Ammon's horn (tissue), 1 donor: ENCODE measurements at regions not wholly inside any gene's neighbourhood (a gene's known extent, or its start where the extent isn't known, plus 50 kb on each side); places are given as distances from the start of the nearest gene placed in this dataset.

Source experiments
- DNase-seq: peaks from one replicate; pipeline ENCODE4 v3.0.0-alpha.2; 2016; ENCODE audit warnings: low spot score

DNA sequence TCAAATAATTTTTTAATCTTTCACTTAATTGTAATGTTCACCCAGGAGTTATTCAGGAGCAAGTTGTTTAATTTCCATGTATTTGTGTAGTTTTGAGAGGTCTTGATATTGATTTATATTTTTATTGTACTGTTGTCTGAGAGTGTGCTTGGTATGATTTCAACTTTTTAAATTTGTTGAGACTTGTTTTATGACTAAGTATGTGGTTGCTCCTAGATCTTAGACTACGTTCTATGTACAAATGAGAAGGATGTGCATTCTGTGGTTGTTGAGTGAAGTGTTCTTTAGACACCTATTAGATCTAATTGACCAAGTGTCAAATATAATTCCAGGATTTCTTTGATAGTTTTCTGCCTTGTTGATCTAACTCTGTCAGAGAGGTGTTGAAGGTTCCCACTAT lies 353.3 kb upstream of the GNPDA2 start:
- DNase-seq: no peak

DNA sequence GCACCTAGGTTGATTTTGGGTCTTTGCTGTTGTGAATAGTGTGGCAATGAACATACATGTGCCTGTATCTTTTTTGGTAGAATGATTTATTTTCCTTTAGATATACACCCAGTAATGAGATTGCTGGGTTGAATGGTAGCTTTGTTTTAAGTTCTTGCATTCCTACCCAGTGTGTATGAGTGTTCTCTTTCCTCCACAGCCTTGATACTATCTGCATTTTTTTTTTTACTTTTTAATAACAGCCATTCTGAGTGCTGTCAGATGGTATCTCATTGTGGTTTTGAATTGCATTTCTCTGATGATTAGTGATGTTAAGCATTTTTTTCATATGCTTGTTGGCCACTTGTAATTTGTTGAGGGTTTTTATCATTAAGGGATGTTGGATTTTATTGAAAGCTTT lies 351.8 kb upstream of the GNPDA2 start:
- no peak for DNase-seq

GRCh38 chr4:45072981-45073380 lies 346.6 kb upstream of the GNPDA2 start:
- DNase-seq: no peak

GRCh38 chr4:45064741-45065140 lies 338.4 kb upstream of the GNPDA2 start:
- no peak for DNase-seq

DNA sequence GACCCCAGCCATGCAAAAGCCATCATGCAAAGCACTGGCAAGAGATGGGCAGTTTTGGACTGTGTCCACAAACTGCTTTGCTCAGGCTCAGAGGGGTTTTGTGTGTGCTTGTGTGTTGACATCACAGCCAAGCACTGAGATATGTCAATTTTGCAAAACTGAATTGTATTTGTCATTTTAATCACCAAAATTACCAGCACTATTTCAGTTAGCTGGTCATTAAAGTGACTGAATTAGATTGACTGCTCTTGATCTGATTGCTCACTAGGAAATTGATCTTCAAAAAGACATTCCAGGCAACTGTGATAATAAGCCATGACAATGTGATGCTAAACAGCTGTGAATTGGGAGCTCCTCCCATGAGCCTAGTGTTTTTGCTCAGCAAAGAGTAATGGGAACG lies 337.3 kb upstream of the GNPDA2 start:
- DNase-seq: no peak

- DNase-seq: peak; percentile 16
Observed at GRCh38 chr4:45062935-45063545, 336.7 kb upstream of the GNPDA2 start.

GRCh38 chr4:45043911-45044310 lies 317.6 kb upstream of the GNPDA2 start:
- DNase-seq: no peak

GRCh38 chr4:45036677-45037076 lies 310.3 kb upstream of the GNPDA2 start:
- no peak for DNase-seq

GRCh38 chr4:45033676-45034419 lies 307.5 kb upstream of the GNPDA2 start:
- no peak for DNase-seq

- no peak for DNase-seq
Observed at GRCh38 chr4:45030059-45030458, 303.7 kb upstream of the GNPDA2 start.

- DNase-seq: no peak
Observed at GRCh38 chr4:45007508-45007907, 281.2 kb upstream of the GNPDA2 start.

GRCh38 chr4:45006078-45006477 lies 279.7 kb upstream of the GNPDA2 start:
- DNase-seq: no peak

DNA sequence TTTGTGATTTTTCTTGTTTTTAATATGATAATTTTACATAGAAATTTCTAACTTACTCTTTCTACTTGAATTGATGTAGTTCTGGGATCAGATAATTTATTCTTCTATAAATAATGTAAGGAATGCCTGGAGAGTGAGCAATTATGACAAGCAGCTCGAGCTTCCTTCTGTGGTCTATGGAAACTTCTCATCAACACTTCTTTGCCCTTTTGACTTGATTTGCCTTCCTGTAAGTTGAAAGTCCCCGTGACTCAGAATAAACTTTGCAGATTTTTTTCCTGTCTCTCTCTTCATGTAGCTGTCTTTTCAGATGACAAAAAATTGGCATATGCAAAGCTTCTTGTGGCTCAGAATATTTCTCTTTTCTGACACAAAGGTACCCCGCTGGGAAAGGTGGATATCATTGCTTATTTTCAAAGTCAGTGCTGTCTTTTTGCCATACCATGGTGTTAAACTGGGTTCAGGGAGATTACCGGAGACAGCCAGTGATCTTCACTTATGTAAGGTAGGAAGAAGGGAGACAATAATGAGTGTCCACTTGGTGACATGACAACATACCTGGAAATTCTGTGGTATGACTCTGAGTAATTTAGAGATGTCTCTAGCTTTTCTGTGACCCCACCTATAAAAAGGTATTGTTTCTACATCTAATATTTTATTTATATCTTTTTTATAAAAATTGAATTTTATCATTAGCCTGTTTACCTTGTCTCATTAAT lies 278.6 kb upstream of the GNPDA2 start:
- no peak for DNase-seq

DNA sequence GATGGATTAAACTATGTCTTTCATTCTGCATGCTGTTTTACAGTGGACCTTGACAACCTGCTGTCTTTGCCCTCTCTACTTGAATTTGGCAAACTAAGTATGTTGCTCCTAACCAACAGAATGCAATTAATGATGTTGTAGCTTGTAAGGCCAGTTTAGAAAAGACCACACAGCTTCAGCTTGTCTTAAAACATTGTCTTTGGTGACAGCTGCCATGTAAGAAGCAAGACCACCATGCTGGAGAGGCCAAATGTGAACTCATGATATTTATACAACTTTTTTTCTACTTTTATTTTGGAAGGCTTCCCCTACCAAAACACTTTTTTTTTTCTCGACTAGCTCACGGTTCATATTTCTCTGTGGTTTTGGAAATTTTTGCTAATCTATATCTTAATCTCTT lies 278.0 kb upstream of the GNPDA2 start:
- DNase-seq: no peak

DNA sequence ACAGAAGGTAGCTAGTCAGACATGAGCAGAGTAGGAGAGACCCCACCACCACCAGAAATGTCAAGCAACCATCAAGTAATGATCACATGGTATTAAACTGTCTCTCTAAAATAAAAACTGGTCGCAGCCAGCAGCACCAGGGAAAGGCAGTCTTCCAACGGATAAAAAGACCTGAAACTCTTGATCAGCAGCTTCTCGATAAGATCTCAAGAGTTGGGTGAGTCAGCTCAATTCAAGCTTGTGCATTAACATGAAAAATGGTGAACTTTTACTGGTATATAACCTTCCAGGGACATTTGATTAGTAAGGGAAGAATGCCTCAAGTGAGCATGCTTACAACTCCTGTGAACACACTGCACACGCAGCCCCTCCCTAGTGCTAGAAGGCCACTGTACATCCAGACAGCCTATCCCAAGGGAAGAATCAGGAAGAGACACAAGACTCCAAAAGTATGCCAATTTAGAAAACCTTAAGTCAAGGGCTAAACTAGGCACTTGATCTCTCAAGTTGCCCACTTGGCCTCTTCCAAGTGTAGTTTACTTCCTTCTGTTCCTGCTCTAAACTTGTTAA lies 270.0 kb upstream of the GNPDA2 start:
- DNase-seq: no peak

DNA sequence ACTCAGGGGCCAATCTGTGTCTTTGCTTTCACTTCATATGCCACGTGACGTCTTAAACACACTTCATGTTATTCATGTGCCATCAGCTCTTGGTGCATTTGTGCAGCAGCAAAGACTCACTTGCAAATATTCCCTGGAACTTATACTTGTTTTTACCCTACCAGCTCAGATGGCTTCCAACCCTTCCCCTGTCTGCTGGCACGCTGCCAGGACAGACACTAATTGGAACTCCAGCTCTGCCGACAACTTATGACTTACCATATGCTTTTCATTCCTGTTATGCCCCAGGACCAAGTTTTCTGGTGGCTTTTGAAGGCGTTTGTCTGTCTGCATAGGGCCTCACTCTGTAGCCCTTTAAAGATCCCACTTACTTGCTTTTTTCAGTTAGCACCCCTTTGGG lies 261.7 kb upstream of the GNPDA2 start:
- no peak for DNase-seq

GRCh38 chr4:44985938-44986337 lies 259.6 kb upstream of the GNPDA2 start:
- no peak for DNase-seq

DNA sequence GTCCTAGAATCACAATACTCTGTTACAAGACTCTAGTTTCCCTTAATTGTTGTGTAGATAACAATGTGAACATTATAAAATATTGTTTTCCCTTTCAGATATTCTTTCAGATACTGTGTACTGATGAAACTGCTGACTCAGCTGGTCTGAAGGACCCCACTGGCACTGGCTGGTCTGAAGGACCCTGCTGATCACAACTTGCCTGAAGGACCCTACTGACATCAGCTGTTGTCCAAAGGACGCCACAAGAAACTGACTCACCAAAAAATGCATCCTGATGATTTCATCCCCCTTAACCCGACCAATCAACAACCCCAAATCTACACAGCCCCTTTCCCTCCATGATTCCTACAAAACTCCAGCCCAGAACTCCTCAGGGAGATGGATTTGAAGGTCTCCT lies 258.8 kb upstream of the GNPDA2 start:
- DNase-seq: no peak

DNA sequence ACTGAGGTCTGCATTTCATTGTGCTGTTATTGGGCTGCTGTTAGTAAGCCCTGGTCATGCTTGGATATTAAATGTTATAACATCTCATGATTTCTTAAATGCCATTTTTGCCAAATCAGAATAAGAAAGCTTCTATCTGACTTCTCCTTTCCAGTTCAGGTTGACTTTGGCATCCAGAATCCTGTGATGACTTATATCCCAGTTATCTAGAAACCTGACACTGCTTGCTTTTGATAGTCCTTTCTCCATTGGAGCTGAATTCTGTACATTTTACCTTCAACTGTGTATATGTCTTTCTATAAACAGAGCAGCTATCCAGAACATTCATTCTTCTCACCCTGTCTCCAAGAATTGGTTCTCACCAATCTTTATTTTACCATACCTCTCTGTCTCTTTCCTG lies 257.7 kb upstream of the GNPDA2 start:
- DNase-seq: no peak

GRCh38 chr4:44983083-44983482 lies 256.7 kb upstream of the GNPDA2 start:
- DNase-seq: no peak

GRCh38 chr4:44978020-44978419 lies 251.7 kb upstream of the GNPDA2 start:
- DNase-seq: no peak

DNA sequence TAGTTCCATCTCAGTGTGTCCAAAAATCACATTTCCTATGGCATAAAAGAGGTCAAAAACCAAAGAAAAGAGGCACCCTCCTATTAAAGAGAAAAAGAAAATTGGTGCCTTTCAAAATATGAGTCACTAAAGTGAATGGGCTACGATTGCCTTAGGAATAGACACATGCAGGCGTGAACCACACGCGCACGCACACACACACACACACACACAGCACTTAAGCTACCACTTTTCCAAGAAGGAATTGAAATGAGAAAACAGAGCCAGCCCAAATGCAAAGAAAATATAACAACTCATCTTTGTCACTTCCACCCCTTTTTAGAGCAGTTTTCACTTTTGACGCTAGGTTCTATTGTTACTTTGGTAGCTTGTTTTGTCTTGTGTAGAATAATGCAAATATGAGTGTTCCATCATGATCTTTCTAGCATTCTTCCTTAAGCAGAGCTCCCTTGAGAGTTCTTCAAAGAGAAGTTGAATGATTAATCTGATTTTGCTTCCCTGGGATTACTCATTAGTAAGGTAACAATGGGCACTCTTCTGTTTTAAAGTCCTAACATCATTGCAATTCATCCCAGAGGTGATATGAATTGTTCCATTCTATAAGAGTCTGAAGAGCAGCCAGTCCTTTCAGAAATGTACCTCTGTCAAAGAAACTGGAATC lies 239.2 kb upstream of the GNPDA2 start:
- no peak for DNase-seq
